ENCODE measurements at regions not wholly inside any gene's neighbourhood (a gene's known extent, or its start where the extent isn't known, plus 50 kb on each side); places are given as distances from the start of the nearest gene placed in this dataset.

DNA sequence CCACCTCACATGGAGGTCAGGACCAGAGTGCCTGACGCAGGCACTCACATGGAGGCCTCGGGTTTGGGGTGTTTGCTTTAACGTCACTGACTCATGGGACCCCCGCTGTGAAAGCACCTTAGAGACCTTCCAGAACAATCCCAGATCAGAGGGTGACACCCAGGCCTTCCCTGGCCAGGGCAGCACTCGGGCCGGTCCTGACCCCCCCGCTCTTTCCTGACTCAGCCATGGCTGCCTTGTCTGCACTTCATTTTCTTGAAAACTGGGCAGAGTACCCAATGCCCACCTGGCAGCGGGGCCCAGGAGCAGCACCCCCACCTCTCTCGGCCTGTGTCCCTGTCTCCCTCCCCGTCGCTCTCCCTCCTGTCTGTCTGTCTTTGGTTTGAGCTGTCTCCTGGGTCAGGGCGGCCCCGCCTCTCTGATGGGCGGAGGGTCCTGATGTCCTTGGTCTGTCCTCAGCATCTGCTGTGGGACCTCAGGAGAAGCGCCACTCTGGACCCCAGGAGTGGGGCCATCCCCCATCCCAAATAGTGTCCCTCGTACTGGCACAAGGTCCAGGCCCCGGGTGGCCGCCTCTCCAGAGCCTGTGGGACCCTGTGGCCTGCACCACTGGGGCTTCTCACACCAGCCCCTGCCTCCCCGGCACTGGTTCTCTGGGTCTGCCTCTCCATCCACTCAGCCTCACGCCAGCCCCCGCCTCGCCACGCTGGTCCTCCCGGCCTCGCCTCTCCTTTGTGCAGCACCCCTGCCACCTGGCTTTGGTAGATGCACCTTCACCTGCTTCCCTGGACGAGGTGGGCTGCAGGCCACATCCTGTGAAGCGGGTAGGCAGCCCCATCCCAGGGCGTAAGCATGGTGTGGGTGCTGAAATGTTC lies 55.9 kb upstream of the ZNF469 start:
- no peak overlapping the region for H3K27ac ChIP-seq (ENCODE audit: low read length in 2 of 2)
- H3K4me1 Mint-ChIP-seq = no peaks in the 10 kb centered on the region
- no peaks in the 10 kb centered on the region for H3K9me3 Mint-ChIP-seq (ENCODE audit: insufficient read depth)
- TF ChIP-seq, protein P1, sequence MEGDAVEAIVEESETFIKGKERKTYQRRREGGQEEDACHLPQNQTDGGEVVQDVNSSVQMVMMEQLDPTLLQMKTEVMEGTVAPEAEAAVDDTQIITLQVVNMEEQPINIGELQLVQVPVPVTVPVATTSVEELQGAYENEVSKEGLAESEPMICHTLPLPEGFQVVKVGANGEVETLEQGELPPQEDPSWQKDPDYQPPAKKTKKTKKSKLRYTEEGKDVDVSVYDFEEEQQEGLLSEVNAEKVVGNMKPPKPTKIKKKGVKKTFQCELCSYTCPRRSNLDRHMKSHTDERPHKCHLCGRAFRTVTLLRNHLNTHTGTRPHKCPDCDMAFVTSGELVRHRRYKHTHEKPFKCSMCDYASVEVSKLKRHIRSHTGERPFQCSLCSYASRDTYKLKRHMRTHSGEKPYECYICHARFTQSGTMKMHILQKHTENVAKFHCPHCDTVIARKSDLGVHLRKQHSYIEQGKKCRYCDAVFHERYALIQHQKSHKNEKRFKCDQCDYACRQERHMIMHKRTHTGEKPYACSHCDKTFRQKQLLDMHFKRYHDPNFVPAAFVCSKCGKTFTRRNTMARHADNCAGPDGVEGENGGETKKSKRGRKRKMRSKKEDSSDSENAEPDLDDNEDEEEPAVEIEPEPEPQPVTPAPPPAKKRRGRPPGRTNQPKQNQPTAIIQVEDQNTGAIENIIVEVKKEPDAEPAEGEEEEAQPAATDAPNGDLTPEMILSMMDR (IDR thresholded peaks at IDR 0.05) = no peak
- no peak for TF ChIP-seq EZH2 (IDR thresholded peaks at IDR 0.05; ENCODE audit: borderline replicate concordance, insufficient read depth, low read depth, low read length, poor library complexity, severe bottlenecking)
- no peak overlapping the region for H2AFZ ChIP-seq (ENCODE audit: insufficient read depth, low read depth, low read length, poor library complexity, severe bottlenecking)
- no peaks in the 10 kb centered on the region for H3K27me3 Mint-ChIP-seq
- no peaks in the 10 kb centered on the region for H4K20me1 ChIP-seq (ENCODE audit: control insufficient read depth, insufficient read depth, low read length, poor library complexity, severe bottlenecking)
- H3K4me3 ChIP-seq (ENCODE audit: control extremely low read depth in 1 of 5, extremely low read depth in 1 of 5, insufficient read depth in 1 of 5, low read depth in 2 of 5, low read length in 4 of 5) = no peak overlapping the region
- H3K27me3 ChIP-seq (replicated peaks in 1 of 4; ENCODE audit: control extremely low read depth in 1 of 4, control insufficient read depth in 3 of 4, insufficient read depth in 4 of 4, low read length in 3 of 4) = no peaks in the 10 kb centered on the region
- H3K36me3 ChIP-seq (replicated peaks in 1 of 2; ENCODE audit: control extremely low read depth in 1 of 2, control insufficient read depth in 1 of 2, extremely low read depth in 1 of 2, insufficient read depth in 2 of 2, low read length in 1 of 2) = no peaks in the 10 kb centered on the region
- ATAC-seq (ENCODE audit: low read depth) = no peak
- H3K9me3 ChIP-seq (ENCODE audit: control extremely low read depth in 1 of 3, control insufficient read depth in 2 of 3, insufficient read depth in 1 of 3, low read length in 2 of 3) = peaks cover 0 to 14% (median 0%) of the 10 kb centered on the region in 3 donors
- H3K9ac ChIP-seq (ENCODE audit: low read length) = no peak overlapping the region
- no peaks in the 10 kb centered on the region for H3K4me1 ChIP-seq (ENCODE audit: control insufficient read depth in 2 of 2, insufficient read depth in 2 of 2, low read length in 2 of 2)
- ChIA-PET CTCF (no interaction called here), POLR2A (no interaction called here)
- 93% methylated on average over 25 of the region's 28 CpGs for whole genome bisulfite sequencing (ENCODE audit: insufficient coverage)
- H3K27ac Mint-ChIP-seq = no peak overlapping the region
- no peak overlapping the region for H3K4me2 ChIP-seq (replicated peaks; ENCODE audit: low read depth, low read length, poor library complexity, severe bottlenecking)
- DNase-seq = no peak
- H3K4me3 Mint-ChIP-seq = no peak overlapping the region
- no peaks in the 10 kb centered on the region for H3K79me2 ChIP-seq (ENCODE audit: control insufficient read depth, insufficient read depth, low read length)
- intact Hi-C loops (cut with micrococcal nuclease) = no loop called here

DNA sequence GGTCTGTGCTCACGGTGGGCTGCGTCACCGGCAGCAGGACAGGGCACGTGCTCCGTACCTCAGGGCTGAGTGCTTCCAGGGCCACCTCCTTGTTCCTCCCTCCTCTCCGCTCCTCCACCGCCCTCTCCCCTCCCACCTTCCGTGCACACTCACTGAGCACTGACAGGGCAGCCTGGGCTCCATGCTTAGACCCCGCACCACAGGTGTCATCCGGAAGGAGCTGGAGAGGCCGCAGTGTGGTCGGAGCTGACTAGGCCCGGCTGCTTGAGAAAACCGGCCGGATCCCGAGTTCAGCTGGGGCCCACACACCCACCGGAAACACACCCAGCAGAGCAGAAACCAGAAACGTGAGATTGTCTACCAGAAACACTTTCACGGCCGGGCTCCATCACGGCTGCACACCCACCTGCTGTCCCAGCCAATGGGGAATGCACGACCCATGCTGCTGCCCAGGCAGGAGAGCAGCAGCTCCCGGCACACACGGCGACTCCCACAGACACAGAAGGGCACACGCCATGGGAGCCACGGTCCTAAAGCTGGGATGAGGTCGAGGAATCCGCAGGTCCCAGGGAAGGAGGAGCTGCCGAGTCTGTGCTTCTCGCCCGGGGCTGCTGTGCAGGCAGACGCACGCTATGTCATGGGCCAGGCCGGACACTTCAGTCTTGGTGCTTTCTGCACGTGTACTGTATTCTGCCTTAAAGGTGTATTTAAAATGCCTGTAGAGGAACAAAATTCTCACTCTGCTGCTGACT lies 55.0 kb upstream of the ZNF469 start:
- intact Hi-C loops (cut with micrococcal nuclease) = no loop called here
- ATAC-seq (ENCODE audit: low read depth) (no peak), DNase-seq (no peak)
- ChIA-PET CTCF (no interaction called here), POLR2A (no interaction called here)
- Histone ChIP-seq H2AFZ (ENCODE audit: insufficient read depth, low read depth, low read length, poor library complexity, severe bottlenecking) (no peak overlapping the region), H3K27ac (ENCODE audit: low read length in 2 of 2) (no peak overlapping the region), H3K9ac (ENCODE audit: low read length) (no peak overlapping the region), H3K4me1 (ENCODE audit: control insufficient read depth in 2 of 2, insufficient read depth in 2 of 2, low read length in 2 of 2) (peaks cover 0 to 1% of the 10 kb centered on the region in 2 donors), H3K36me3 (replicated peaks in 1 of 2; ENCODE audit: control extremely low read depth in 1 of 2, control insufficient read depth in 1 of 2, extremely low read depth in 1 of 2, insufficient read depth in 2 of 2, low read length in 1 of 2) (no peaks in the 10 kb centered on the region), H3K79me2 (ENCODE audit: control insufficient read depth, insufficient read depth, low read length) (no peaks in the 10 kb centered on the region), H4K20me1 (ENCODE audit: control insufficient read depth, insufficient read depth, low read length, poor library complexity, severe bottlenecking) (no peaks in the 10 kb centered on the region), H3K4me2 (replicated peaks; ENCODE audit: low read depth, low read length, poor library complexity, severe bottlenecking) (no peak overlapping the region), H3K4me3 (ENCODE audit: control extremely low read depth in 1 of 5, extremely low read depth in 1 of 5, insufficient read depth in 1 of 5, low read depth in 2 of 5, low read length in 4 of 5) (no peak overlapping the region), H3K9me3 (ENCODE audit: control extremely low read depth in 1 of 3, control insufficient read depth in 2 of 3, insufficient read depth in 1 of 3, low read length in 2 of 3) (peaks cover 0 to 17% (median 0%) of the 10 kb centered on the region in 3 donors), H3K27me3 (replicated peaks in 1 of 4; ENCODE audit: control extremely low read depth in 1 of 4, control insufficient read depth in 3 of 4, insufficient read depth in 4 of 4, low read length in 3 of 4) (peaks cover 0 to 6% (median 0%) of the 10 kb centered on the region in 4 experiments)
- Mint-ChIP-seq H3K9me3 (ENCODE audit: insufficient read depth) (no peaks in the 10 kb centered on the region), H3K4me3 (no peak overlapping the region), H3K4me1 (no peaks in the 10 kb centered on the region), H3K27me3 (no peaks in the 10 kb centered on the region), H3K27ac (no peak overlapping the region)
- TF ChIP-seq, protein P1 (IDR thresholded peaks at IDR 0.05) = no peak
- no peak for TF ChIP-seq EZH2 (IDR thresholded peaks at IDR 0.05; ENCODE audit: borderline replicate concordance, insufficient read depth, low read depth, low read length, poor library complexity, severe bottlenecking)
- WGBS (ENCODE audit: insufficient coverage) = 91% methylated on average over 33 of the region's 36 CpGs
